Ovary (tissue), 7 donors: ENCODE measurements at regions not wholly inside any gene's neighbourhood (a gene's known extent, or its start where the extent isn't known, plus 50 kb on each side); places are given as distances from the start of the nearest gene placed in this dataset.

Experiments used
- DNase-seq, 5 donors: peaks; one replicate each; pipeline ENCODE4 v3.0.0-alpha.2; 2019 to 2020
- H3K27ac ChIP-seq, 2 donors: fragments of 200-600 bp; one replicate each; pipeline versions ENCODE4 v1.5.1 to v1.8.0; 2019 to 2022
- H3K27me3 ChIP-seq: fragments of 200-600 bp; one replicate; pipeline ENCODE4 v1.8.0; 2022
- H3K36me3 ChIP-seq: fragments of 200-600 bp; sonication (generic); one replicate; pipeline ENCODE4 v1.5.1; 2019
- H3K4me1 ChIP-seq: one replicate; pipeline ENCODE4 v1.8.1; 2013; ENCODE audit warnings: mild to moderate bottlenecking, moderate library complexity; ENCODE audit not compliant: insufficient read depth
- H3K4me3 ChIP-seq: fragments of 200-600 bp; sonication (generic); one replicate; pipeline ENCODE4 v1.5.1; 2017
- H3K9me3 ChIP-seq, 2 donors: fragments of 200-600 bp in 1 of 2; sonication (generic) in 1 of 2; one replicate each; pipeline versions ENCODE4 v1.5.1 to v1.8.1; 2013 to 2019; ENCODE audit warnings: mild to moderate bottlenecking in 1 of 2, moderate library complexity in 1 of 2
- EP300 ChIP-seq: sonication (generic); formaldehyde crosslinking; IDR thresholded peaks from one replicate; pipeline ENCODE4 v1.6.1; 2017; ENCODE audit warnings: antibody characterized with exemption
- POLR2A ChIP-seq: fragments of 450-650 bp; IDR thresholded peaks from one replicate; pipeline ENCODE4 v1.6.1; 2017; ENCODE audit warnings: antibody characterized with exemption, mild to moderate bottlenecking, moderate library complexity
- WGBS, 3 donors: extraction: QIAGEN DNeasy Blood & Tissue Kit in 1 of 3; methylation state at CpG; one replicate each; pipeline versions ENCODE4 v1.1.5 to v1.1.7; 2013 to 2017; 5-methylcytosine and 5-hydroxymethylcytosine counted together
- intact Hi-C, 4 donors: fragments of 100-400 bp; cut with DNase I; formaldehyde crosslinking; loops; one replicate each; pipeline versions ENCODE4 v1.11.0 to v1.15.1; 2022 to 2023
- TF ChIP-seq, protein P1 (sequence below), 3 donors: fragments of 450-650 bp in 2 of 3; fragments of 200-600 bp in 1 of 3; IDR thresholded peaks; one replicate each; pipeline versions ENCODE4 v1.5.1 to v1.8.0; 2016 to 2022; ENCODE audit warnings: antibody characterized with exemption in 3 of 3, mild to moderate bottlenecking in 1 of 3
- donor health status: DM: no; HTN: no; CAD: no; lungs with moderate emphysema.
- donor health status: DM: no; HTN: no; CAD: no.
- donor health status: Bipolar disorder and iron deficiency.
- donor health status: DM: no; HTN: no; CAD: no.
- donor health status: DM: yes; HTN: yes; CAD: no.

DNA sequence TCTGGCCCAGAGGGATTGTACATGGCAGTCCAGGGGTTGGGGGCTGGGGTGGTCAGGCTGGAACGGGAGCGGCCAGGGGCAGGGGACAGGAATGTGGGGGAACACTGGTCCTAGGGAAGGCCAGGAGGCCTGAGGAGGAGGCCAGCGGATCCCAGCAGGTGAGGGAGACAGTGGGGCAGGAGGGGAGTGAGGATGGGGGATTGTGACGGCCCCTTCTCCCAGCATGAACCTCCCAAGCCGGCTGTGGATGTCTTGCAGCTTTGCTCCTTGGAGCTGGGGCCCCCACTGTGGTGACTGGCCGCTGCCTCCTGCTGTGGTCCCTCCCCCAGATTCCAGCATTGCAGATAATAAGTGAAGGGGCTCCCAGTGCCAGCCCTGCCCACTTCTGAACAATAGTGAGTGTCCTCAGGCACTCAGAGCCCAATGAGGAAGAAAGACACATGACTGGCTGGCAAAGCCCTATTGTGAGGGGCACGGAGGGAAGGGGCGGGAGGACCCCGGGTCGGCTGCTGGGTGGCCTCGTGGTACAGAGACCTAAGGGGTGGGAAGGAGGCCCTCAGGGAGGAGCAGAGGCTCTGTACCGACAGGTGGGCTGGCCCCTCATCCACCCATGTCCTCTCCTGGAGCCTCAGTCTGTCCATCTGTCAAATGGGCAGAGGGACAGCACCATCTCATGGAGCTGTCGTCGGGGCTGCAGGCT lies 215.0 kb downstream of the KIF26A start:
- H3K36me3 ChIP-seq, result no peaks in the 10 kb centered on the region
- 75 to 82% (median 75%) methylated on average over 14 of the region's 14 CpGs for WGBS, 3 donors
- H3K27me3 ChIP-seq, result no peaks in the 10 kb centered on the region
- TF ChIP-seq EP300 (no peak), POLR2A (no peak)
- TF ChIP-seq, protein P1, sequence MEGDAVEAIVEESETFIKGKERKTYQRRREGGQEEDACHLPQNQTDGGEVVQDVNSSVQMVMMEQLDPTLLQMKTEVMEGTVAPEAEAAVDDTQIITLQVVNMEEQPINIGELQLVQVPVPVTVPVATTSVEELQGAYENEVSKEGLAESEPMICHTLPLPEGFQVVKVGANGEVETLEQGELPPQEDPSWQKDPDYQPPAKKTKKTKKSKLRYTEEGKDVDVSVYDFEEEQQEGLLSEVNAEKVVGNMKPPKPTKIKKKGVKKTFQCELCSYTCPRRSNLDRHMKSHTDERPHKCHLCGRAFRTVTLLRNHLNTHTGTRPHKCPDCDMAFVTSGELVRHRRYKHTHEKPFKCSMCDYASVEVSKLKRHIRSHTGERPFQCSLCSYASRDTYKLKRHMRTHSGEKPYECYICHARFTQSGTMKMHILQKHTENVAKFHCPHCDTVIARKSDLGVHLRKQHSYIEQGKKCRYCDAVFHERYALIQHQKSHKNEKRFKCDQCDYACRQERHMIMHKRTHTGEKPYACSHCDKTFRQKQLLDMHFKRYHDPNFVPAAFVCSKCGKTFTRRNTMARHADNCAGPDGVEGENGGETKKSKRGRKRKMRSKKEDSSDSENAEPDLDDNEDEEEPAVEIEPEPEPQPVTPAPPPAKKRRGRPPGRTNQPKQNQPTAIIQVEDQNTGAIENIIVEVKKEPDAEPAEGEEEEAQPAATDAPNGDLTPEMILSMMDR (IDR thresholded peaks at IDR 0.05), result no peak
- H3K4me1 ChIP-seq, result peaks cover 8% of the 10 kb centered on the region
- H3K27ac ChIP-seq, result no peak overlapping the region
- peak in 4 of 5 donors; percentile 4 to 22 (median 9) for DNase-seq
- intact Hi-C loops, result no loop called here
- H3K4me3 ChIP-seq, result no peak overlapping the region
- no peaks in the 10 kb centered on the region for H3K9me3 ChIP-seq

DNA sequence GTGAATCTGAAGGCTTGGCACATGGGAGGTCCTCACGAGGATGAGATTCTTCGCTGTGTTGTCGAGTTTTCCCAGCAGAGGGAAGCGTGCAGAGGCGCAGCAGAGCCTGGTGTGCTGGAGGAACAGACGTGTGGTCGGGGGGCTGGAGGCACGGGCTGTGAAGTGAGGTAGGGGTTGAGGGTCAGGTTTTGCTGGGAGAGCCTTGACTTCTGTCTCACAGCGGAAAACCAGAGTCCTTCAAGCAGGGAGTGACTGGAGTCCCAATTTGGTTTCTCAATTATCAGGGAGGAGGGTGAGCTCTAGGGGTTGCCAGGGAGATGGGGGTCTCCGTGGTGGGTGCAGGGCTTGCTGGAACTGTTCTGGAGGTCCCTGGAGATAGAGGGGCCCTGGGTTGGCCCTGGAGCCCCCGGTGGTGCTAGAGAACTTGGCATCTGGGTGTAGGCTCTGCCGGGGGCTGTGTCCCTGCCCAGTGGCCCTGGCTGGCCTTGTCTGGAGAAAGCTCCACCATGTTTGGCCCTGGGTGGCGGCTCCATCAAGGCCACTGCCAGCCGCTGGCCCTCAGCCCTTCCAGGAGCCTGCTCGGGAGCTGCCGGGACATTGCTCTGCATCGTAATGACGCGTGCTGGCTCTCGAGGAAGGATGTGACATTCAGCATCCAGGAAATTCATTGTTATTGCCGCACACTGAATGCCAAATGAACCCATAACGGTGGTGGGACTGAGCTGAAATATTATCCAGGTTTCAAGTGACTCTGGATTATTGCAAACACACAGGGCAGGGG lies 215.7 kb downstream of the KIF26A start:
- WGBS, 3 donors, result 59 to 69% (median 69%) methylated on average over 22 of the region's 22 CpGs
- DNase-seq, result peak in 4 of 5 donors; percentile 9 to 31 (median 18)
- TF ChIP-seq POLR2A, result no peak
- no peak for TF ChIP-seq EP300
- TF ChIP-seq, protein P1 (IDR thresholded peaks at IDR 0.05), result no peak
- intact Hi-C loops, result no loop called here
- peaks cover 8% of the 10 kb centered on the region for H3K4me1 ChIP-seq
- H3K9me3 ChIP-seq, result no peaks in the 10 kb centered on the region
- H3K36me3 ChIP-seq, result no peaks in the 10 kb centered on the region
- H3K27ac ChIP-seq, result no peak overlapping the region
- H3K4me3 ChIP-seq, result no peak overlapping the region
- H3K27me3 ChIP-seq, result no peaks in the 10 kb centered on the region

DNA sequence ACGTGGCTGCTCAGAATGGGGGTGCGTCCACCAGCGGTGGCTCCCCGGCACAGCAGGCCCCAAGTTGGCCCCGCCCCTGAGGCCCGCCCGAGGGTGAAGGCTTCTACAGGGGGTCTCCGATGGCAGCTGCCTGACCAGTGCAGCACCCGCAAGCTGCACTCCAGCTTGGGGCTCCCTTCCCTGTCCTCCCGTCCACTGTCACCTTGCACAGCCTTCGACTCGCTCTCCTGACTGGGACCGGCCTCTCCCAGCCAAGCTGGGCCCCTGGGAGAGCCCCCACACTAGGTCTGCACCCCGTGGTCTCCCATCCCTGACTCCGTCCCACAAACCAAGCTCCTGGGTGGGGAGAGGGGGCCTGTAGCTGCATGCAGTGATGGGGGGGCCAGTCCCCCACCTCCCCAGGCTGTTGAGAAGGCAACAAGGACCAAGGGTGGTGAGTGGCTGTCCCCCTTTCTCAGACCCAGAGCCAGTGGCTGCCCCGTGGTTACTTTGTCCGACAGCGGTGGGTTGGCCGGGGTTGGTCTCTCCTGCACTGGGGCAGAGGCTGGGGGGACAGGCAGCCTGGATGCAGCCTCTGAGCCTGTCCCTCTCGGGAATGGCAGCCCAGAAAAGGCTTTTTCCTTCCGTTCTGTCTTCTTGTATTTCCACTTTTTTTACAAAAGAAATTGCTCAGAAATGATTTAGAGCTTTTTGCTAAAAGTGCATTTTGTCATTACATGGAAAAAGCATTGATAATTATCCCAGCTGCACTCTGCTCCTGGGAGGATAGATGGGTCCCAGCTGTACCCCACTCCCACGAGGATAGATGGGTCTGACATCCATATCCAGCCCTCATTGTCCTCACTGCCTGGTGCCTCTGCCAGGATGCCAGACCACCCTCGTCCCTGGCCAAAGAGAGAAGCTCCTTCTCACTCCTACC lies 217.0 kb downstream of the KIF26A start:
- H3K27ac ChIP-seq, result no peak overlapping the region
- no peak for TF ChIP-seq POLR2A
- TF ChIP-seq, protein P1 (IDR thresholded peaks at IDR 0.05), result no peak
- TF ChIP-seq EP300, result no peak
- WGBS, 3 donors, result 70 to 78% (median 76%) methylated on average over 22 to 23 of the region's 23 CpGs
- H3K36me3 ChIP-seq, result no peaks in the 10 kb centered on the region
- peaks cover 3% of the 10 kb centered on the region for H3K4me1 ChIP-seq
- no peaks in the 10 kb centered on the region for H3K27me3 ChIP-seq
- peak in 4 of 5 donors; percentile 11 to 32 (median 14) for DNase-seq
- intact Hi-C loops, result no loop called here
- H3K9me3 ChIP-seq, result no peaks in the 10 kb centered on the region
- H3K4me3 ChIP-seq, result no peak overlapping the region
